HEK293 (cell line): ENCODE measurements at regions not wholly inside any gene's neighbourhood (a gene's known extent, or its start where the extent isn't known, plus 50 kb on each side); places are given as distances from the start of the nearest gene placed in this dataset.

Source experiments
- KLF10 ChIP-seq: fragments of 450-650 bp; IDR thresholded peaks from 2 replicates; pipeline ENCODE4 v1.5.1; 2018; ENCODE audit warnings: missing biosample characterization, mild to moderate bottlenecking, missing genetic modification characterization
- YY1 ChIP-seq: fragments of 450-650 bp; formaldehyde crosslinking; IDR thresholded peaks from 2 replicates; pipeline ENCODE4 v1.5.1; 2018; ENCODE audit warnings: missing biosample characterization, missing genetic modification characterization
- ZNF555 ChIP-seq: fragments of 450-650 bp; formaldehyde crosslinking; conservative IDR thresholded peaks from 2 replicates; pipeline ENCODE4 v1.5.1; 2017; ENCODE audit warnings: missing biosample characterization, mild to moderate bottlenecking, missing genetic modification characterization, inconsistent platforms
- TF ChIP-seq, protein P1 (sequence below): fragments of 450-650 bp; formaldehyde crosslinking; IDR thresholded peaks from 2 replicates; pipeline ENCODE4 v1.5.1; 2017; ENCODE audit warnings: missing biosample characterization, missing genetic modification characterization

DNA sequence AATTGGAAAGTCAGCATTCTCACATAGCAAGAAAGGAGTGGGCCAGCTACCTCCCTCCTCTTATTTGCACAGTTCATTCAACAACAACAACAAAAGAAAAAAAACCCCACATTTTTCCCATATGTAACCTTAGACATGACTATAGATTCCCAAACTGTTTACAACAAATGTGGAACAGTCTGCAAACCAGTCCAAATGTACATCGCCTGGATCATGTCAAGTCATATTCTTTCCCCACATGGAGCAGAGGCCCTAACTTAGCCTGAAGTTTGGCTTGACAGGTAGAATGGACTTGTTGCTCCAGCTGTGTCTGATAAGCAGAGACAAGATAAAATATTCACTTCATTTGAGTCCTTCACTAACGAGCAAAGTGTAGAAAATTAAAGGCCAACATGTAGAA, 81.7 kb upstream of the COL24A1 start:
- TF ChIP-seq YY1 (tag by site-specific recombination) (no peak), ZNF555 (no peak), KLF10 (no peak)
- TF ChIP-seq, protein P1, sequence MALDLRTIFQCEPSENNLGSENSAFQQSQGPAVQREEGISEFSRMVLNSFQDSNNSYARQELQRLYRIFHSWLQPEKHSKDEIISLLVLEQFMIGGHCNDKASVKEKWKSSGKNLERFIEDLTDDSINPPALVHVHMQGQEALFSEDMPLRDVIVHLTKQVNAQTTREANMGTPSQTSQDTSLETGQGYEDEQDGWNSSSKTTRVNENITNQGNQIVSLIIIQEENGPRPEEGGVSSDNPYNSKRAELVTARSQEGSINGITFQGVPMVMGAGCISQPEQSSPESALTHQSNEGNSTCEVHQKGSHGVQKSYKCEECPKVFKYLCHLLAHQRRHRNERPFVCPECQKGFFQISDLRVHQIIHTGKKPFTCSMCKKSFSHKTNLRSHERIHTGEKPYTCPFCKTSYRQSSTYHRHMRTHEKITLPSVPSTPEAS (tag by site-specific recombination), result no peak
